H9 (cell line): ENCODE measurements at regions not wholly inside any gene's neighbourhood (a gene's known extent, or its start where the extent isn't known, plus 50 kb on each side); places are given as distances from the start of the nearest gene placed in this dataset.

ENCODE experiments used
- DNase-seq: peaks from one replicate; pipeline ENCODE4 v3.0.0-alpha.2; 2017
- H2AFZ ChIP-seq: one replicate; pipeline ENCODE4 v1.6.1; 2013; ENCODE audit warnings: mild to moderate bottlenecking, low read length, control low read depth, moderate library complexity
- H2AK5ac ChIP-seq: 2 replicates; pipeline ENCODE4 v1.6.1; 2013; ENCODE audit warnings: low read length, control low read depth, mixed read lengths; ENCODE audit not compliant: insufficient read length
- H2BK120ac ChIP-seq: one replicate; pipeline ENCODE4 v1.6.1; 2013; ENCODE audit warnings: low read depth, mild to moderate bottlenecking, low read length, control low read depth, inconsistent platforms; ENCODE audit not compliant: poor library complexity, severe bottlenecking
- H2BK12ac ChIP-seq: 2 replicates; pipeline ENCODE4 v1.6.1; 2013; ENCODE audit warnings: low read length, control low read depth, mixed read lengths, low read depth; ENCODE audit not compliant: insufficient read length
- H2BK15ac ChIP-seq: 2 replicates; pipeline ENCODE4 v1.6.1; 2013; ENCODE audit warnings: low read depth, low read length, control low read depth
- H2BK20ac ChIP-seq: one replicate; pipeline ENCODE4 v1.6.1; 2013; ENCODE audit warnings: low read depth, mild to moderate bottlenecking, low read length, control low read depth, inconsistent platforms; ENCODE audit not compliant: poor library complexity, severe bottlenecking
- H2BK5ac ChIP-seq: 2 replicates; pipeline ENCODE4 v1.6.1; 2013; ENCODE audit warnings: low read length, control low read depth, mixed read lengths; ENCODE audit not compliant: insufficient read length
- H3K14ac ChIP-seq: 2 replicates; pipeline ENCODE4 v1.6.1; 2013; ENCODE audit warnings: low read length, control low read depth; ENCODE audit not compliant: insufficient read depth
- H3K18ac ChIP-seq: 2 replicates; pipeline ENCODE4 v1.6.1; 2013; ENCODE audit warnings: low read depth, mild to moderate bottlenecking, mixed read lengths, low read length, control low read depth; ENCODE audit not compliant: insufficient read length
- H3K23ac ChIP-seq: 2 replicates; pipeline ENCODE4 v1.6.1; 2013; ENCODE audit warnings: low read length, control low read depth, mixed read lengths, low read depth; ENCODE audit not compliant: insufficient read length
- H3K23me2 ChIP-seq: 2 replicates; pipeline ENCODE4 v1.6.1; 2013; ENCODE audit warnings: low read depth, mild to moderate bottlenecking, mixed read lengths, low read length, control low read depth; ENCODE audit not compliant: insufficient read length, poor library complexity, severe bottlenecking
- H3K27ac ChIP-seq: 2 replicates; pipeline ENCODE4 v1.5.1; 2013; ENCODE audit warnings: low read length, control low read depth, mixed read lengths, low read depth; ENCODE audit not compliant: insufficient read length
- H3K27me3 ChIP-seq: 2 replicates; pipeline ENCODE4 v1.6.1; 2013; ENCODE audit warnings: low read length, control low read depth, inconsistent platforms; ENCODE audit not compliant: insufficient read depth
- H3K4ac ChIP-seq: 2 replicates; pipeline ENCODE4 v1.6.1; 2013; ENCODE audit warnings: low read depth, mild to moderate bottlenecking, control low read depth, inconsistent platforms, low read length, moderate library complexity
- H3K4me1 ChIP-seq: 2 replicates; pipeline ENCODE4 v1.6.1; 2013; ENCODE audit warnings: low read length, control low read depth, inconsistent platforms; ENCODE audit not compliant: insufficient read depth
- H3K4me2 ChIP-seq: 2 replicates; pipeline ENCODE4 v1.6.1; 2013; ENCODE audit warnings: low read length, control low read depth, mixed read lengths; ENCODE audit not compliant: insufficient read length, insufficient read depth
- H3K56ac ChIP-seq: 2 replicates; pipeline ENCODE4 v1.6.1; 2013; ENCODE audit warnings: low read depth, mild to moderate bottlenecking, mixed read lengths, low read length, control low read depth; ENCODE audit not compliant: insufficient read length
- H3K79me1 ChIP-seq: 2 replicates; pipeline ENCODE4 v1.6.1; 2013; ENCODE audit warnings: low read depth, mild to moderate bottlenecking, moderate library complexity, low read length, control low read depth, inconsistent platforms; ENCODE audit not compliant: insufficient read depth, poor library complexity, severe bottlenecking
- H3K79me2 ChIP-seq: 2 replicates; pipeline ENCODE4 v1.6.1; 2013; ENCODE audit warnings: low read length, control low read depth, inconsistent platforms; ENCODE audit not compliant: insufficient read depth
- H3K9ac ChIP-seq: 2 replicates; pipeline ENCODE4 v1.6.1; 2013; ENCODE audit warnings: low read length, control low read depth, mixed read lengths; ENCODE audit not compliant: insufficient read length; ENCODE audit errors: extremely low read depth
- H3K9me3 ChIP-seq: one replicate; pipeline ENCODE4 v1.6.1; 2013; ENCODE audit warnings: low read depth, low read length, inconsistent platforms; ENCODE audit not compliant: control insufficient read depth
- H3T11ph ChIP-seq: one replicate; pipeline ENCODE4 v1.6.1; 2013; ENCODE audit warnings: mild to moderate bottlenecking, low read length, control low read depth, inconsistent platforms
- H4K20me1 ChIP-seq: one replicate; pipeline ENCODE4 v1.6.1; 2013; ENCODE audit not compliant: control insufficient read depth, insufficient read length, insufficient read depth
- H4K5ac ChIP-seq: 2 replicates; pipeline ENCODE4 v1.6.1; 2013; ENCODE audit warnings: low read depth, mild to moderate bottlenecking, mixed read lengths, low read length, control low read depth; ENCODE audit not compliant: insufficient read length
- H4K8ac ChIP-seq: replicated peaks from 2 replicates; pipeline ENCODE4 v1.6.1; 2013; ENCODE audit warnings: low read length, control low read depth, mixed read lengths, low read depth; ENCODE audit not compliant: insufficient read length
- H4K91ac ChIP-seq: 2 replicates; pipeline ENCODE4 v1.6.1; 2013; ENCODE audit warnings: low read depth, mild to moderate bottlenecking, moderate library complexity, mixed read lengths, low read length, control low read depth; ENCODE audit not compliant: insufficient read length
- H3K27ac Mint-ChIP-seq, 3 experiments: 2 replicates in 2 of 3; 3 replicates in 1 of 3; pipeline ENCODE4 v1.8.0; 2020 to 2021; ENCODE audit warnings: mixed read lengths in 3 of 3, mild to moderate bottlenecking in 1 of 3, moderate library complexity in 1 of 3
- H3K27me3 Mint-ChIP-seq: 2 replicates; pipeline ENCODE4 v1.8.0; 2021; ENCODE audit warnings: low read depth, mild to moderate bottlenecking, moderate library complexity, mixed read lengths
- H3K36me3 Mint-ChIP-seq, 3 experiments: 2 replicates in 2 of 3; 3 replicates in 1 of 3; pipeline ENCODE4 v1.8.0; 2020 to 2021; ENCODE audit warnings: low read depth in 3 of 3, mixed read lengths in 3 of 3; ENCODE audit not compliant: insufficient read depth in 1 of 3
- H3K4me1 Mint-ChIP-seq, 2 experiments: 2 replicates each; pipeline ENCODE4 v1.8.0; 2020; ENCODE audit warnings: mixed read lengths in 2 of 2
- H3K4me3 Mint-ChIP-seq, 2 experiments: 2 replicates in 1 of 2; 3 replicates in 1 of 2; pipeline ENCODE4 v1.8.0; 2020 to 2021; ENCODE audit warnings: mild to moderate bottlenecking in 2 of 2, mixed read lengths in 2 of 2, moderate library complexity in 1 of 2
- H3K9me3 Mint-ChIP-seq, 2 experiments: 2 replicates in 1 of 2; 3 replicates in 1 of 2; pipeline ENCODE4 v1.8.0; 2020; ENCODE audit warnings: mild to moderate bottlenecking in 2 of 2, mixed read lengths in 2 of 2, moderate library complexity in 1 of 2
- WGBS: extraction: QIAGEN DNeasy Blood & Tissue Kit; methylation state at CpG from one replicate; pipeline ENCODE4 v1.1.7; 2013; ENCODE audit warnings: missing lambda C conversion rate, low lambda C conversion rate, mixed read lengths; ENCODE audit not compliant: insufficient read length; ENCODE audit errors: extremely low coverage; 5-methylcytosine and 5-hydroxymethylcytosine counted together
- TF ChIP-seq, protein P1 (sequence below): fragments of 200-600 bp; sonication (generic); conservative IDR thresholded peaks from 3 replicates; pipeline ENCODE4 v1.8.0; 2021; ENCODE audit warnings: antibody characterized with exemption, mild to moderate bottlenecking

- H3K79me2 ChIP-seq = no peaks in the 10 kb centered on the region
- DNase-seq = no peak
- no peak overlapping the region for H3K56ac ChIP-seq
- H3K27ac ChIP-seq = no peak overlapping the region
- H2BK120ac ChIP-seq = no peak overlapping the region
- Mint-ChIP-seq H3K9me3 (peaks cover 18 to 23% of the 10 kb centered on the region in 2 experiments), H3K4me1 (no peaks in the 10 kb centered on the region), H3K27me3 (no peaks in the 10 kb centered on the region), H3K4me3 (no peak overlapping the region), H3K36me3 (peaks cover 0 to 15% (median 2%) of the 10 kb centered on the region in 3 experiments; a peak in 5 of 7 replicates), H3K27ac (no peak overlapping the region)
- no CpG with 5 or more reads among the region's 2 CpGs for WGBS
- H3K4me2 ChIP-seq = no peak overlapping the region
- no peak overlapping the region for H3K9ac ChIP-seq
- no peak overlapping the region for H2BK5ac ChIP-seq
- no peak overlapping the region for H3K18ac ChIP-seq
- no peak overlapping the region for H3K4ac ChIP-seq
- H4K91ac ChIP-seq = no peak overlapping the region
- no peaks in the 10 kb centered on the region for H3K27me3 ChIP-seq
- no peak overlapping the region for H3K23ac ChIP-seq
- H2AK5ac ChIP-seq = no peak overlapping the region
- H3K14ac ChIP-seq = no peak overlapping the region
- H2BK12ac ChIP-seq = no peak overlapping the region
- no peaks in the 10 kb centered on the region for H4K20me1 ChIP-seq
- no peaks in the 10 kb centered on the region for H3K79me1 ChIP-seq
- no peaks in the 10 kb centered on the region for H3K4me1 ChIP-seq
- no peak overlapping the region for H2BK20ac ChIP-seq
- H4K5ac ChIP-seq = no peak overlapping the region
- no peak overlapping the region for H3T11ph ChIP-seq
- no peak overlapping the region for H2AFZ ChIP-seq
- TF ChIP-seq, protein P1, sequence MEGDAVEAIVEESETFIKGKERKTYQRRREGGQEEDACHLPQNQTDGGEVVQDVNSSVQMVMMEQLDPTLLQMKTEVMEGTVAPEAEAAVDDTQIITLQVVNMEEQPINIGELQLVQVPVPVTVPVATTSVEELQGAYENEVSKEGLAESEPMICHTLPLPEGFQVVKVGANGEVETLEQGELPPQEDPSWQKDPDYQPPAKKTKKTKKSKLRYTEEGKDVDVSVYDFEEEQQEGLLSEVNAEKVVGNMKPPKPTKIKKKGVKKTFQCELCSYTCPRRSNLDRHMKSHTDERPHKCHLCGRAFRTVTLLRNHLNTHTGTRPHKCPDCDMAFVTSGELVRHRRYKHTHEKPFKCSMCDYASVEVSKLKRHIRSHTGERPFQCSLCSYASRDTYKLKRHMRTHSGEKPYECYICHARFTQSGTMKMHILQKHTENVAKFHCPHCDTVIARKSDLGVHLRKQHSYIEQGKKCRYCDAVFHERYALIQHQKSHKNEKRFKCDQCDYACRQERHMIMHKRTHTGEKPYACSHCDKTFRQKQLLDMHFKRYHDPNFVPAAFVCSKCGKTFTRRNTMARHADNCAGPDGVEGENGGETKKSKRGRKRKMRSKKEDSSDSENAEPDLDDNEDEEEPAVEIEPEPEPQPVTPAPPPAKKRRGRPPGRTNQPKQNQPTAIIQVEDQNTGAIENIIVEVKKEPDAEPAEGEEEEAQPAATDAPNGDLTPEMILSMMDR = no peak
- H3K23me2 ChIP-seq = no peaks in the 10 kb centered on the region
- no peaks in the 10 kb centered on the region for H3K9me3 ChIP-seq
- H2BK15ac ChIP-seq = no peak overlapping the region
- H4K8ac ChIP-seq = no peak overlapping the region
These were observed 82.2 kb upstream of the SLC24A2 start for GRCh38 chr9:19870988-19871387.
